T-cell (primary cell): ENCODE measurements at regions not wholly inside any gene's neighbourhood (a gene's known extent, or its start where the extent isn't known, plus 50 kb on each side); places are given as distances from the start of the nearest gene placed in this dataset.

Experiments used
- ATAC-seq, 4 experiments: fragments of 200-7000 bp in 3 of 4; fragments of 150-1000 bp in 1 of 4; cut with Tn5 transposase; replicated peaks in 1 of 4; 1 replicate in 3 of 4; 2 replicates in 1 of 4; pipeline ENCODE4 v1.10.0; 2021; ENCODE audit warnings: moderate library complexity in 3 of 4, mild to moderate bottlenecking in 2 of 4, moderate number of reproducible peaks in 1 of 4
- CTCF ChIA-PET, 2 donors: fragments of 300-600 bp; sonication (Branson Sonifier 250); formaldehyde crosslinking; loops; one replicate each; lab custom pipeline; 2022; ENCODE audit warnings: antibody characterized with exemption in 2 of 2; lab: Charles Lee
- POLR2A ChIA-PET, 2 donors: fragments of 300-600 bp; sonication (Branson Sonifier 250); formaldehyde crosslinking; loops; one replicate each; lab custom pipeline; 2022; ENCODE audit warnings: antibody characterized with exemption in 2 of 2; lab: Charles Lee
- DNase-seq, 35 experiments: peaks; one replicate each; pipeline versions ENCODE4 v3.0.0 to v3.0.0-alpha.2; 2013 to 2023
- H3K27ac ChIP-seq: one replicate; pipeline ENCODE4 v1.5.1; 2013; ENCODE audit warnings: low read length
- H3K27me3 ChIP-seq, 2 experiments: replicated peaks in 1 of 2; 1 replicate in 1 of 2; 2 replicates in 1 of 2; pipeline versions ENCODE4 v1.6.1 to v1.7.0; 2013; ENCODE audit warnings: low read length in 1 of 2, mixed read lengths in 1 of 2; ENCODE audit not compliant: control insufficient read depth in 2 of 2, insufficient read depth in 2 of 2; ENCODE audit errors: extremely low read depth in 1 of 2
- H3K36me3 ChIP-seq, 2 donors: 1 replicate in 1 of 2; 2 replicates in 1 of 2; pipeline versions ENCODE4 v1.6.1 to v1.7.0; 2013; ENCODE audit warnings: low read length in 1 of 2; ENCODE audit not compliant: control insufficient read depth in 2 of 2, insufficient read depth in 1 of 2; ENCODE audit errors: extremely low read depth in 1 of 2
- H3K4me1 ChIP-seq, 2 experiments: 1 replicate in 1 of 2; 2 replicates in 1 of 2; pipeline versions ENCODE4 v1.6.1 to v1.7.0; 2013; ENCODE audit warnings: low read length in 2 of 2, mixed read lengths in 1 of 2; ENCODE audit not compliant: insufficient read depth in 2 of 2, control insufficient read depth in 1 of 2; ENCODE audit errors: extremely low read depth in 1 of 2
- H3K4me3 ChIP-seq, 2 donors: 1 replicate in 1 of 2; 2 replicates in 1 of 2; pipeline versions ENCODE4 v1.5.1 to v1.7.0; 2013; ENCODE audit warnings: mild to moderate bottlenecking in 2 of 2, low read length in 1 of 2, moderate library complexity in 1 of 2; ENCODE audit not compliant: control insufficient read depth in 1 of 2; ENCODE audit errors: extremely low read depth in 1 of 2
- H3K9me3 ChIP-seq: 2 replicates; pipeline ENCODE4 v1.7.0; 2013
- H3K27ac Mint-ChIP-seq, 2 donors: one replicate each; pipeline ENCODE4 v1.8.0; 2020 to 2021; ENCODE audit warnings: mild to moderate bottlenecking in 2 of 2, mixed read lengths in 2 of 2
- H3K27me3 Mint-ChIP-seq, 2 donors: one replicate each; pipeline ENCODE4 v1.8.0; 2021 to 2022; ENCODE audit warnings: mixed read lengths in 2 of 2
- H3K36me3 Mint-ChIP-seq: one replicate; pipeline ENCODE4 v1.8.0; 2021; ENCODE audit warnings: mixed read lengths
- H3K4me1 Mint-ChIP-seq, 3 donors: one replicate each; pipeline ENCODE4 v1.8.0; 2020 to 2022; ENCODE audit warnings: mixed read lengths in 3 of 3, mild to moderate bottlenecking in 1 of 3
- H3K4me3 Mint-ChIP-seq, 3 donors: one replicate each; pipeline ENCODE4 v1.8.0; 2020 to 2022; ENCODE audit warnings: mild to moderate bottlenecking in 3 of 3, mixed read lengths in 3 of 3, moderate library complexity in 3 of 3
- H3K9me3 Mint-ChIP-seq, 3 donors: one replicate each; pipeline ENCODE4 v1.8.0; 2020 to 2022; ENCODE audit warnings: mixed read lengths in 3 of 3
- WGBS: methylation state at CpG from one replicate; pipeline ENCODE4 v1.1.5; 2013; ENCODE audit warnings: missing lambda C conversion rate; ENCODE audit not compliant: insufficient coverage; 5-methylcytosine and 5-hydroxymethylcytosine counted together

DNA sequence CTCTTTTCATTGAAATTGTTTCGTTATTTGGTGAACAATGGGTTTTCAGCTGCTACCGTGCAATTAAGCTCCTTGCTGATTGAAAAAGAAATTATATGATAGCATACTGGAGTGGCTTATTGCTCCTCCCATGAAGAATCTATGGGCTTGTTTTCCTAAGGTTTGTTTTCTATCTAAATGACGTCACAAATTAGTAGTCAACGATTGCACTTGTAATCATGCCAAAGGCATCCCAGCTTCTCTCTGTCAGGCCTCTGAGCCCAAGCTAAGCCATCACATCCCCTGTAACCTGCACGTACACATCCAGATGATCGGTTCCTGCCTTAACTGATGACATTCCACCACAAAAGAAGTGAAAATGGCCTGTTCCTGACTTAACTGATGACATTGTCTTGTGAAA, 388.0 kb upstream of the LMCD1 start:
- H3K27me3 ChIP-seq: peaks cover 0 to 2% of the 10 kb centered on the region in 2 experiments
- ATAC-seq: no peak
- H3K9me3 ChIP-seq: no peaks in the 10 kb centered on the region
- no peak overlapping the region for H3K27ac ChIP-seq
- ChIA-PET POLR2A (no interaction called here), CTCF (interaction anchor here in 1 of 2 donors (0.6 to 0.7 kb wide), 2 partner anchors 248 to 1483 kb away, joined by 3 to 12 read pairs; no protein-coding TSS in a partner anchor)
- no peaks in the 10 kb centered on the region for H3K36me3 ChIP-seq
- peaks cover 2 to 4% of the 10 kb centered on the region in 2 experiments for H3K4me1 ChIP-seq
- WGBS: 69% methylated on average over 4 of the region's 6 CpGs
- Mint-ChIP-seq H3K36me3 (no peaks in the 10 kb centered on the region), H3K27ac (no peak overlapping the region), H3K4me1 (peaks cover 4 to 8% (median 5%) of the 10 kb centered on the region in 3 donors), H3K27me3 (peaks cover 3 to 19% of the 10 kb centered on the region in 2 donors), H3K9me3 (peaks cover 3 to 9% (median 4%) of the 10 kb centered on the region in 3 donors), H3K4me3 (no peak overlapping the region)
- DNase-seq: no peak
- H3K4me3 ChIP-seq: no peak overlapping the region

DNA sequence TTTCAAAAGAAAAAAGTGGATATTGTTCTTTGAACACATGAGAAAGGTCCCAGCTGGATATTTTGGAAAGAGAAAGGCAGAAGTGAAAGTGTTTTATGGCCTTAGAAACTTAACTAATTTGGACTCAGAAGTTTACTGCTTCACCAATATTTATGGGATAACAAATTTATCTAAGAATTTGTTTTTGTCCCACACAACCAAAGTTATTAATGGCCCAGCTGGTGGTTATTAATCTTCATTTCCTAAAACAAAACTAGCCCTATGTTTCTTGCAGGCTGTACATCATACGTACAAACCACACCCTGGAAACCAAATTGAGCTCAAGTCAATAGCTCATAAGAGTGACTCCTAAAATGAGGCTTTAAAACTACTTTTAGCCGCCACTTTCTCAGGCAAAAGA, 372.9 kb upstream of the LMCD1 start:
- no peaks in the 10 kb centered on the region for H3K27me3 ChIP-seq
- H3K9me3 ChIP-seq: no peaks in the 10 kb centered on the region
- POLR2A ChIA-PET: no interaction called here
- H3K27ac ChIP-seq: no peak overlapping the region
- no peaks in the 10 kb centered on the region for H3K4me1 Mint-ChIP-seq
- no peaks in the 10 kb centered on the region for H3K36me3 Mint-ChIP-seq
- no peak overlapping the region for H3K27ac Mint-ChIP-seq
- no peak for ATAC-seq
- H3K4me1 ChIP-seq: no peaks in the 10 kb centered on the region
- CTCF ChIA-PET: no interaction called here
- no peak overlapping the region for H3K4me3 Mint-ChIP-seq
- H3K27me3 Mint-ChIP-seq: peaks cover 0 to 3% of the 10 kb centered on the region in 2 donors
- no peak overlapping the region for H3K4me3 ChIP-seq
- DNase-seq: no peak
- H3K9me3 Mint-ChIP-seq: no peaks in the 10 kb centered on the region
- H3K36me3 ChIP-seq: no peaks in the 10 kb centered on the region
- no CpG with 5 or more reads among the region's 2 CpGs for WGBS

DNA sequence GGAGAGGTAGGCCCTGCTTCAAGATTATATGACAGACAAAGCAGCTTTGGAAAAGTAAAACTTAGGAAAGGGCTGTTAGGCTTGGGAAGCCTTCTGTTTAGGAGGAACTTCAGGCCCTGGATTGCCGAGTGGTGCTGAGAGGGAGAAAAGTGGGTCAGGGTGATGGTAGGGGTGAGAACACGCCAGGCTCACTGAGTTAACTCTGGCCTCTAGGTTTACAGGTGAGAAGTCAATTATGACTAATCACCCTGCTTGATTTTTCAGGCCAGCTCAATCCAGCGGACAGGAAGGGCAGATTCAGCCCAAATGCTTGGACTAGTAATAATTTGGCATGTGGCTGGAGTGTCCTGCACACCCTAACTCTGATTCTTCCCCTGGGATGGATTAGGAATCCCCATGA, 365.1 kb upstream of the LMCD1 start:
- peaks cover 0 to 2% of the 10 kb centered on the region in 2 donors for H3K27me3 Mint-ChIP-seq
- Histone ChIP-seq H3K36me3 (no peaks in the 10 kb centered on the region), H3K27ac (no peak overlapping the region), H3K4me3 (no peak overlapping the region), H3K4me1 (no peaks in the 10 kb centered on the region), H3K27me3 (no peaks in the 10 kb centered on the region), H3K9me3 (no peaks in the 10 kb centered on the region)
- DNase-seq (no peak), ATAC-seq (no peak)
- WGBS: 78% methylated on average over 1 of the region's 3 CpGs
- no peaks in the 10 kb centered on the region for H3K9me3 Mint-ChIP-seq
- no peak overlapping the region for H3K4me3 Mint-ChIP-seq
- H3K4me1 Mint-ChIP-seq: no peaks in the 10 kb centered on the region
- ChIA-PET POLR2A (interaction anchor here in 1 of 2 donors (0.6 kb wide), 1 partner anchor 259 kb away, joined by 3 read pairs; no protein-coding TSS in a partner anchor), CTCF (no interaction called here)
- no peaks in the 10 kb centered on the region for H3K36me3 Mint-ChIP-seq
- no peak overlapping the region for H3K27ac Mint-ChIP-seq

DNA sequence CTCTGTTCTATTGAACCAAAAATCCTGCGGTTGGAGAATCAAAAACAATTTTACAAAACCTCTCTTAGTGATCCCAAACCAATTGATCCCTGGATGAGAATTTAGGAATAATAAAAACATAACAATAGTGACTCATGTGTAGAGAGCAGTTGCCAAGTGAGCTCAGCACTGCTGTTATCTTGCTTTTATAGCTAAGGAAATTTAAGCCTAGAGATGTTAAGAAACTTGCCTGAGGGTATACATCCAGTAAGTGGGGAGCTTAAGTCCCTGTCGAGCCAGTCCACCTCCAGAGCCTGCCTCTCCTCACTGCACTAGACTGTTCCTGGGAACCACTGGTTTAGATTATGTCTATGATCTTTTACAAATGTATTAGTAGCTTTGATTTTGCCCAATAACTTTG, 358.4 kb upstream of the LMCD1 start:
- no peaks in the 10 kb centered on the region for H3K36me3 ChIP-seq
- H3K4me1 ChIP-seq: no peaks in the 10 kb centered on the region
- no peak overlapping the region for H3K4me3 ChIP-seq
- Mint-ChIP-seq H3K4me3 (no peak overlapping the region), H3K4me1 (no peaks in the 10 kb centered on the region), H3K27ac (no peak overlapping the region), H3K9me3 (no peaks in the 10 kb centered on the region), H3K27me3 (peaks cover 3 to 10% of the 10 kb centered on the region in 2 donors), H3K36me3 (no peaks in the 10 kb centered on the region)
- H3K9me3 ChIP-seq: no peaks in the 10 kb centered on the region
- no CpG with 5 or more reads among the region's 2 CpGs for WGBS
- no peak for ATAC-seq
- H3K27me3 ChIP-seq: no peaks in the 10 kb centered on the region
- POLR2A ChIA-PET: interaction anchor here in 1 of 2 donors (0.5 kb wide), 1 partner anchor 49 kb away, joined by 3 read pairs; no protein-coding TSS in a partner anchor
- CTCF ChIA-PET: no interaction called here
- no peak overlapping the region for H3K27ac ChIP-seq
- no peak for DNase-seq

DNA sequence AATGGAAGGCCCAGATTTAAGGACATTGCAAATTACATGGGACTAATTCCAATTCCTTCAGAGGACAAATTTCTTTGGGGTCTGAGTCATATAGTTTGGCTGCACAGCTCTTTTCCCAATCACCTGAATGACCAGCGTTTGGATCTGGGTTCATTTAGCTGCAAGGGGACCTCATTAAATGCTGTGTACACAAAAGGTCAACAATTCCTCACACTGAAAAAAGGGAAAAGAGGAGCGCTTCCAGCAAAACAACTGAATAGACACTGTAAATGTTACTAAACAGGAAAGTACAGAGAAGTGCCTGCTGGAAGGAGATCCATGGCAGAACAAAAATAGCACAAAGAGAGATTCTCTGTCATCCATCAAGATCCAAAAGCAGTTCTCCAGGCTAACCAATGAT, 356.0 kb upstream of the LMCD1 start:
- Mint-ChIP-seq H3K27me3 (peaks cover 6 to 16% of the 10 kb centered on the region in 2 donors), H3K4me1 (no peaks in the 10 kb centered on the region), H3K36me3 (no peaks in the 10 kb centered on the region), H3K4me3 (no peak overlapping the region), H3K27ac (no peak overlapping the region), H3K9me3 (no peaks in the 10 kb centered on the region)
- Histone ChIP-seq H3K4me1 (no peaks in the 10 kb centered on the region), H3K4me3 (no peak overlapping the region), H3K27ac (no peak overlapping the region), H3K9me3 (no peaks in the 10 kb centered on the region), H3K36me3 (no peaks in the 10 kb centered on the region), H3K27me3 (no peaks in the 10 kb centered on the region)
- ChIA-PET POLR2A (no interaction called here), CTCF (no interaction called here)
- no peak for DNase-seq
- ATAC-seq: no peak
- WGBS: no CpG with 5 or more reads among the region's 2 CpGs

DNA sequence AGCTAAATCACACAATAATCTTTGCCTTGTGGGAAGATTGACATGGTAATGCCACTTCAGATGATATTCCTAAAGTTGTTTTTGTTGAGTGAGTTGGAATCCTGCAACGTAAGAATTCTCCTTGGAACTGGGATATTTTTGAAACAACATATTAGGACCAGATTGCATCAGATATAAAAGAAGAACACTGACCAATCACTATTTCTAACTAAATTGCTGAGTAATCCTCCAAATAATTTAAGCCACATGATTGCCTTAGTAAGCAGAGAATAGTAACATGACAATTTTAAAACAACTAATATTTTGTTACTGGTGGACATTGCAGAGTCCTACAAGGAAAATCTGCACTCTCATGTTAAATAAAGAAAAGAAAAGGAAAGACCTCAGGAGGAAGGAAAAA, 353.9 kb upstream of the LMCD1 start:
- Histone ChIP-seq H3K27me3 (no peaks in the 10 kb centered on the region), H3K27ac (no peak overlapping the region), H3K4me1 (no peaks in the 10 kb centered on the region), H3K9me3 (no peaks in the 10 kb centered on the region), H3K4me3 (no peak overlapping the region), H3K36me3 (no peaks in the 10 kb centered on the region)
- H3K4me1 Mint-ChIP-seq: no peaks in the 10 kb centered on the region
- ChIA-PET POLR2A (no interaction called here), CTCF (interaction anchor here in 1 of 2 donors (0.6 kb wide), 1 partner anchor 1833 kb away, joined by 3 read pairs; no protein-coding TSS in a partner anchor)
- no peak overlapping the region for H3K4me3 Mint-ChIP-seq
- H3K36me3 Mint-ChIP-seq: no peaks in the 10 kb centered on the region
- DNase-seq (no peak), ATAC-seq (no peak)
- H3K9me3 Mint-ChIP-seq: no peaks in the 10 kb centered on the region
- no peak overlapping the region for H3K27ac Mint-ChIP-seq
- no CpG with 5 or more reads among the region's 1 CpG for WGBS
- H3K27me3 Mint-ChIP-seq: peaks cover 6 to 21% of the 10 kb centered on the region in 2 donors
